D721Med (cell line): ENCODE measurements at regions not wholly inside any gene's neighbourhood (a gene's known extent, or its start where the extent isn't known, plus 50 kb on each side); places are given as distances from the start of the nearest gene placed in this dataset.

Source experiments
- DNase-seq: peaks from one replicate; pipeline ENCODE4 v3.0.0; 2011; ENCODE audit warnings: low spot score; ENCODE audit not compliant: insufficient read length
- FAIRE-seq: peaks from 2 replicates; lab custom pipeline; 2011; peaks lifted over from hg19 to GRCh38; lab: Jason Lieb, UNC
- TF ChIP-seq, protein P1 (sequence below): IDR thresholded peaks from 2 replicates; pipeline ENCODE4 v1.5.1; 2012; ENCODE audit warnings: mild to moderate bottlenecking, control low read depth; ENCODE audit not compliant: insufficient read depth; ENCODE audit errors: missing control alignments

DNA sequence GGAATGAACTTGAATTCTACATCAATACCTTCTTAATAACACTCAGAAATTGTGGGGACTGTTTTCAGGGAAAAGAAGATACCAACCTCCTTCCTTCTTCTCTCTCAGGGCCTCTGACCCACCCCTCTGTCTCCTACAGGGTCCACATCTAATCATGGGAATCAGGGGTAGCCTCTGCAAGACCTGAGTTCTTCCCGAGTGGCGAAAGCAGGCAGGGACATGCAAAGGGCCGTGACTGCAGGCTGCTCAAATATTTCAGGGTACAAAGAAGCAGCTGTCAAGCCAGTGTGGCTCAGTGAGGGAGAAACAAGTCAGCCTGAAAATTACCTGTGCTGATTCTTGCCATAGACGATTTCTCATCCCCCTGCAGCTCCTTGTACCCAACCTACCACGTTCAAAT, 123.1 kb upstream of the PARP11 start:
- DNase-seq (no peak), FAIRE-seq (no peak)
- TF ChIP-seq, protein P1, sequence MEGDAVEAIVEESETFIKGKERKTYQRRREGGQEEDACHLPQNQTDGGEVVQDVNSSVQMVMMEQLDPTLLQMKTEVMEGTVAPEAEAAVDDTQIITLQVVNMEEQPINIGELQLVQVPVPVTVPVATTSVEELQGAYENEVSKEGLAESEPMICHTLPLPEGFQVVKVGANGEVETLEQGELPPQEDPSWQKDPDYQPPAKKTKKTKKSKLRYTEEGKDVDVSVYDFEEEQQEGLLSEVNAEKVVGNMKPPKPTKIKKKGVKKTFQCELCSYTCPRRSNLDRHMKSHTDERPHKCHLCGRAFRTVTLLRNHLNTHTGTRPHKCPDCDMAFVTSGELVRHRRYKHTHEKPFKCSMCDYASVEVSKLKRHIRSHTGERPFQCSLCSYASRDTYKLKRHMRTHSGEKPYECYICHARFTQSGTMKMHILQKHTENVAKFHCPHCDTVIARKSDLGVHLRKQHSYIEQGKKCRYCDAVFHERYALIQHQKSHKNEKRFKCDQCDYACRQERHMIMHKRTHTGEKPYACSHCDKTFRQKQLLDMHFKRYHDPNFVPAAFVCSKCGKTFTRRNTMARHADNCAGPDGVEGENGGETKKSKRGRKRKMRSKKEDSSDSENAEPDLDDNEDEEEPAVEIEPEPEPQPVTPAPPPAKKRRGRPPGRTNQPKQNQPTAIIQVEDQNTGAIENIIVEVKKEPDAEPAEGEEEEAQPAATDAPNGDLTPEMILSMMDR, result no peak

DNA sequence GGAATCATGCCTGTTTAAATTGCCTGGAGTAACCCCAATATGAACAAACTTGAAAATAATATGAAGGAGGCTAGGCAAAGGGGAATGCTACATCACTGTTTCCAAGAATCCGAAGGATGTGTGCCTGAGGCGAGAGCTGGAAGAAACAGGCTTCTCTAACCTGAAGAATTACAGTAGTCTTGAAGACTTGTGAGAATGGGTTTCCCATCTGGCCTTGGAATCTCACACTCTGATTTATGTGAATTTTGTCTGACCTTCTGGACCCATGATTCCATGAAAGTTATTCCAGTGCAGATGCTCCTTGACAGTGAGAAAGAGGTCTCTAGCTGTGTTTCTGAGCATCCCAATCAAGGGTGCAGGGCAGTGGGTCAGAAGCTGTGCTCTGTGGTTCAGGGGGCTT, 122.1 kb upstream of the PARP11 start:
- DNase-seq (no peak), FAIRE-seq (no peak)
- TF ChIP-seq, protein P1, result no peak

DNA sequence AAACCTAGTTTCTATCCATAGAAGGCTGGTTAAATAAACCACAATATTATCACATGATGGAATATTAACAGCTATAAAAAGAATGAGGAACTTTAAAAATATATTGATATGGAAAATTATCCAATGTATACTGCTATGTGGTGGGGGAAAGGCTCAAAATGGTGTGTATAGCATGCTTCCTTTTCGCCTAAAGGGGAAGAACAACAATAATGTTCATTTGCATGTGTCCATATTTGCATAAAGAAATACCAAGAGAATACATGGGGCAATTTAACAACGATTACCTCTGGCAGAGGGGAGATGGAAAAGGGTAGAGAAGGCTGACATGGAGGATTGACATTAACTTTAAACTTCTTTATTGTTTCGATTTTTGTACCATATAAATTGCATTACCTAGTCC, 121.3 kb upstream of the PARP11 start:
- TF ChIP-seq, protein P1, result no peak

DNA sequence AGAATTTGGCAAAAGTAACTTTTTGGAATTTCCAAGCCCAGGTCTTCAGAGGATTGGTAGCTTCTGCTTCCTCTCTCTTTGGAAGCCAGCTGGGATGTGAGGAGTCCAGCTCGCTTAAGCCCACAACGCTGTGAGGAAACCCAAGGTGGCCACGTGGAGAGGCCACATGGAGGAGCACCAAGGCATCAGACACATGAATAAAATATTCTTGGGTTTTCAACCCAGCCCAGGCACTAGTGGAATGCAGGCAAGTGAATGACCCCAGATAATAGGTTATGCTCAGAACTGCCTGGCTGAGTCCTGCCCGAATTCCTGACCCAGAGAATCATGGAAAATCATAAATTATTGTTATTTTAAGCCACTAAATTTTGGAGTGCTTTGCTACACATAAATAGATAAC, 119.7 kb upstream of the PARP11 start:
- TF ChIP-seq, protein P1, result no peak
- no peak for FAIRE-seq
- no peak for DNase-seq

More for the DNA sequence above, 121.3 kb upstream of the PARP11 start:
- DNase-seq (no peak), FAIRE-seq (no peak)

DNA sequence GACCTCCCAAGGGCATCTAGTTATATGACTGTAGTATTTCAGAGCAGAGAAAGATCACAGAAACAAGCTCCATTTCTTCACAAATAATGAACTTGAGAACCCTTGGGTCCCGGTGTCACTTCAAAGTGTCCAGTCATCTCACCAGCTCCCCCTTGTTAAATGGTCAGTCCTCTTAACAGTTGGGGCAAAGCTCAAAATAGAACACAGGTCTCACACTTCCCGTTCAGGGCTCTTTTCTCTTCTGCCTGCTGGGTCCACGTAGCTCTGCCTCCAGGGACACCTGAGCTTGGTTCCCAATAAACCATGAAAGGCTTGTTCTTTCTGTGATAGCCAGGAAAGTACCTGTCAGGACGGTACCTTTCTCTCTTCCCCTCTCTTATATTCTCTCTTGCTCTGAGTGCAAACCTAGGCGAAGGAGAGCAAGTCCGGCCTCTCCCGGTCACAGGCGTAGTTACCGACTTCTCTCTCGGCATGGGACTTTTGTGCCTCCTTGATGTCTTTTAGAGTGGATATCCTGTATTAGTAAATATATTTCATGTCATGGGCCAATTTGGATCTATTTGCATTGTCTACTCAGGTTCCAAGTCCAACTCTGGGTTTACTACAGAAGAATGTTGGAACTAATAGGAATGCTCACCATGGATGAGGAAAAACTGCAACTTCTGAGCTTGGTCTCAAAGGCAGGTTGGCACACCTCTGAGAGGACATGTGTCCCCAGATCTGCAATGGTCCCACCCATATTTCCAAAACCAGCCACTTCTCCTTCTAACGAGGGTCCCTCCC, 118.8 kb upstream of the PARP11 start:
- TF ChIP-seq, protein P1, result no peak
- DNase-seq (no peak), FAIRE-seq (no peak)

DNA sequence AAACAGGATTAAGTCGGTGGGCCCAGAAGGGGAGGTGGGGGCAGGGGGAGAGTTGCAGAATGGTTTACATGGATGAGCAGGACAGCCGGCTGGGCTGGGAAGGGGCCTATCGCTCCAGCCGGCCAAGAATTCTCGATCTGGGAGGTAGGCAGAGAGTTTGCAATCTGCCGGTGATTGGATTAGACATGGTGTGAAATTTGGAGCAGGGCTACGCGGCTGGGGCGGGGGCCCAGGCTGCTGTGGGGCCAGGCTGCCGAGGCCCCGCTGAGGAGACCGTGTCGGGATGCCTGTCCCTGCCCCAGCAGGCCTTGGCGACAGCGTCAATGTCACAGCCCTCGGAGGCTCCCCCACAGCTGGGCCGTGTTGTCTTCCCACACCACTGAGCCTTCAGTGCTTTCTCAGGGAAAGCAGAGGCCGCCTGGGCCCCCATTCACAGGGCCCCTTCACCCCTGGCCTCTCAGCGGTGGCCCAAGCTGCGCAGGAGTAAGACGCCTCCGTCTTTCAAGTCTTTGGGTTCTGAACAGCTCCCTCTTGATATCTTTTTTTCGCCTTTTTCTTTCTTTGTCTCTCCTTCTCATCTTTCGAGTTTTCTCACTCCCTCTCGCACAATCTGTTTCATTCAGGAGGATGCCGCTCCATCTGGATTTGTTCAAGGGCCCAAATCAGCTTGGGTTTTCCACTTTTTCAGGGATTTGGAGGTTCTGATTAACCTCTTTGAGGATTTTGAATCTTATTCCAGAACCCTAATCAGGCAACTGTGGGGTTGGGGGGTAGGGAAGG, 117.5 kb upstream of the PARP11 start:
- TF ChIP-seq, protein P1, result no peak
- FAIRE-seq, result no peak
- DNase-seq, result no peak

DNA sequence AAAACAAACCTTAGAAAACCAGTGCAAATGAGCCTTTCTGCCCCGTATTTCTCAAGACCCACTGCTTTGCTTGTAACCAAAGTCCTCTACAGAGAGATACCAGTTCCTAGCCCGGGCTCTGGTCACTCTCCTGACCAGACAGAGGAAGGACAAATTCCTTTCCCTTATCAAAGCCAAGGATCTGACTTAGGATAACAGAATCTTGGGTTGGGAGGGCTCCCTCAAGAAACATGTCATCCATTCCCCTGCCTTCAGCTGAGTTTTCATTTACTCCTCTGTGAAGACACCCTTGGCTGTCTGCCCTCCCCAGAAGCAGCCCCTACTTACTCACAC, 116.0 kb upstream of the PARP11 start:
- TF ChIP-seq, protein P1, result no peak
- no peak for FAIRE-seq
- no peak for DNase-seq
